ENCODE measurements at regions not wholly inside any gene's neighbourhood (a gene's known extent, or its start where the extent isn't known, plus 50 kb on each side); places are given as distances from the start of the nearest gene placed in this dataset.

GRCh38 chr11:70872299-70872698 is 380.1 kb downstream of the SHANK2 start:
- Histone ChIP-seq H3K27me3 (ENCODE audit: insufficient read depth) (no peaks in the 10 kb centered on the region), H3K79me2 (replicated peaks; ENCODE audit: insufficient read depth) (no peaks in the 10 kb centered on the region; the same call in 1 of the 2 replicates), H3K4me1 (ENCODE audit: insufficient read depth) (peaks cover 16% of the 10 kb centered on the region), H3K4me3 (no peak overlapping the region), H3K36me3 (ENCODE audit: insufficient read depth) (no peaks in the 10 kb centered on the region), H3K9me2 (ENCODE audit: insufficient read depth) (no peaks in the 10 kb centered on the region), H2AFZ (no peak overlapping the region), H4K20me1 (replicated peaks; ENCODE audit: insufficient read depth) (peaks cover 19% of the 10 kb centered on the region), H3F3A (replicated peaks; ENCODE audit: low read depth) (no peaks in the 10 kb centered on the region), H3K27ac (ENCODE audit: low read depth) (no peak overlapping the region), H3K4me2 (peak overlapping the region; percentile 0; the same call in 1 of the 2 replicates)
- H3K4me1 Mint-ChIP-seq: peaks cover 50% of the 10 kb centered on the region
- H3K9me3 Mint-ChIP-seq: no peaks in the 10 kb centered on the region
- peaks cover 14% of the 10 kb centered on the region for H3K27me3 Mint-ChIP-seq (ENCODE audit: insufficient read depth, low read depth, poor library complexity)
- TF ChIP-seq STAT1 (IDR thresholded peaks at IDR 0.05; ENCODE audit: unreplicated experiment) (no peak), ZNF114 (CRISPR knock-in tag; IDR thresholded peaks at IDR 0.05) (no peak), ZNF331 (CRISPR knock-in tag; IDR thresholded peaks at IDR 0.05; ENCODE audit: low read depth) (no peak), ETS1 (IDR thresholded peaks at IDR 0.05) (no peak), CREB1 (CRISPR knock-in tag; IDR thresholded peaks at IDR 0.05; ENCODE audit: low read depth) (no peak), NANOG (IDR thresholded peaks at IDR 0.05; ENCODE audit: borderline replicate concordance) (no peak), EZH2phosphoT487 (IDR thresholded peaks at IDR 0.05; ENCODE audit: unreplicated experiment) (no peak), EZH2 (IDR thresholded peaks at IDR 0.05; ENCODE audit: low read depth, unreplicated experiment) (no peak), ZNF462 (CRISPR knock-in tag; IDR thresholded peaks at IDR 0.05) (no peak), CTCF (conservative IDR thresholded peaks at IDR 0.05; ENCODE audit: low read depth in 2 of 2) (no peak), POLR2AphosphoS5 (IDR thresholded peaks at IDR 0.05; ENCODE audit: low read depth) (no peak), JUNB (IDR thresholded peaks at IDR 0.05; ENCODE audit: unreplicated experiment) (no peak), REST (IDR thresholded peaks at IDR 0.05; ENCODE audit: unreplicated experiment) (no peak)
- DNase-seq (ENCODE audit: low spot score): no peak
- H3K4me3 Mint-ChIP-seq: no peak overlapping the region; the same call in 2 of the 3 replicates
- H3K36me3 Mint-ChIP-seq (ENCODE audit: low read depth): no peaks in the 10 kb centered on the region; the same call in 2 of the 3 replicates
- 0 out of 2 replicates have a peak overlapping the region, but pooled peaks have one; percentile 64 for H3K27ac Mint-ChIP-seq
- ATAC-seq: no peak

Measured in GM23338 (cell line).